Spleen (tissue), 7 donors: ENCODE measurements at regions not wholly inside any gene's neighbourhood (a gene's known extent, or its start where the extent isn't known, plus 50 kb on each side); places are given as distances from the start of the nearest gene placed in this dataset.

Experiments used
- CTCF ChIP-seq, 11 experiments: fragments of 200-600 bp in 7 of 11; fragments of 450-650 bp in 4 of 11; sonication (generic) in 4 of 11; IDR thresholded peaks in 8 of 11; conservative IDR thresholded peaks in 3 of 11; 1 replicate in 7 of 11; 2 replicates in 4 of 11; pipeline versions ENCODE4 v1.4.0 to v1.8.0; 2016 to 2021; ENCODE audit warnings: antibody characterized with exemption in 11 of 11, inconsistent platforms in 4 of 11, mild to moderate bottlenecking in 1 of 11
- POLR2A ChIP-seq, 3 donors: fragments of 450-650 bp; IDR thresholded peaks; one replicate each; pipeline ENCODE4 v1.5.1; 2017; ENCODE audit warnings: antibody characterized with exemption in 3 of 3, mild to moderate bottlenecking in 1 of 3
- donor health status: DM: no; HTN: no; CAD: no; lungs with moderate emphysema.
- donor health status: DM: no; HTN: no; CAD: no.
- donor health status: DM: no; HTN: no; CAD: no.

GRCh38 chr3:168307893-168308292 lies 212.2 kb upstream of the GOLIM4 start:
- TF ChIP-seq CTCF (IDR thresholded peaks at IDR 0.05 in 8 of 11, conservative IDR thresholded peaks at IDR 0.05 in 3 of 11), result no peak
- TF ChIP-seq POLR2A (IDR thresholded peaks at IDR 0.05), result no peak
